Fibroblast of skin of left quadriceps (primary cell): ENCODE measurements at regions not wholly inside any gene's neighbourhood (a gene's known extent, or its start where the extent isn't known, plus 50 kb on each side); places are given as distances from the start of the nearest gene placed in this dataset.

Experiments used
- DNase-seq, 2 experiments: peaks; one replicate each; pipeline ENCODE4 v3.0.0-alpha.2; 2013; ENCODE audit warnings: low read depth in 2 of 2

DNA sequence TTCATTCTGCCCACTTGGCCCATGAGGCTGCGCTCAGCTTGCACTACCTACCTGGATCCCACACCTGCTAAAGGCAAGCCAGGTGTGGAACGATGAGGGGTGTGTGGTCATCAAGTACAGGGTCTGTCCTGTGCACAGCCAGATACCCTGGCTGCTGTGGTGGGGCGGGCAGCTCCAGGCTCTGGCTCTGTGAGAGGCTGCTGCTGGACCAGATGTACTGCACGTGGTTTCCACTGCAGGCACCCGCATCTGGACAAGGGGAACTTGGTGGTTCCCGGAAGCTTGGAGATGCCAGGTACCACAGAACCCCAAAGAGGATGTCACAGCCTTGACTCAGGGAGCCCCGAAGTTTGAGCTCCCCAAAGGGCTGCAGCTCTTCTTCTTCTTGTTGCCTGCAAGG lies 68.1 kb upstream of the ZNF804A start:
- no peak for DNase-seq

DNA sequence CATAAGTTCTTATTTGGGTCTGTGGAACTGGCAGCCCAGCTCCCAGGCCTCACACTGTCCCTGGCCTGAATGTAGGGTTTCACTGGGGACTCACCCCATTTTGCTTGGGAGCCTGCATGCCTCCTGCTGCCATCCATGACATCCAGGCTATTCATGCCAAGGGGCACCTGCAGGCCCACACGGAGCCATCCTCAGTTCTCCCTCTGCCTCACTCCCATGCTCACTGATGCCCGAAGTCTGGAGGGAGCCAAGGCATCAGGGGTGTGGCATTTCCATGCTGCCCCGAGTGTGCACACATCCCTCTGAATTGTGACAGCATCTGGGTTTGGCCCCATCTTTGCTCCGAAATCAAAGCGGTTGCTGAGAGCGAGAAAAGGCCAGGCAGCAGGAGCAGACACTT lies 67.4 kb upstream of the ZNF804A start:
- no peak for DNase-seq

DNA sequence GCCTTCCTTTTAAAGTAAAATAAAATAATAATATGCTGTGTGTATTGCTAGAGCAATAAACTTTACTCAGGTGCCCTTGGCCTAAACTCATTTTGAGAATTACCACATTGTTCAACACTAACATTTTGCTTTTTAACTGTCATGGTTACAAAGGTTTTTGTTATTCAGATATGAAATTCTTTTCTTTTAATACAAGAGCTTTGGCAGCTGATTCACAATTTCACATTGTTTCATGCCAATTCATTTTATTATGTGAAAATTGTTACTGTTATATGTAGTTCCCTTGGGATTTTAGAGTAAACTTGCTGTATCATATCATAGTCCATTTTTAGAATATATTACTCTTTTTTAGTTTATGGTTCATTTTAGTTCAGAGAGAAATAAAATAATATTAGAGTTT lies 65.8 kb upstream of the ZNF804A start:
- DNase-seq, result peak in 1 of 2 experiments; percentile 5

DNA sequence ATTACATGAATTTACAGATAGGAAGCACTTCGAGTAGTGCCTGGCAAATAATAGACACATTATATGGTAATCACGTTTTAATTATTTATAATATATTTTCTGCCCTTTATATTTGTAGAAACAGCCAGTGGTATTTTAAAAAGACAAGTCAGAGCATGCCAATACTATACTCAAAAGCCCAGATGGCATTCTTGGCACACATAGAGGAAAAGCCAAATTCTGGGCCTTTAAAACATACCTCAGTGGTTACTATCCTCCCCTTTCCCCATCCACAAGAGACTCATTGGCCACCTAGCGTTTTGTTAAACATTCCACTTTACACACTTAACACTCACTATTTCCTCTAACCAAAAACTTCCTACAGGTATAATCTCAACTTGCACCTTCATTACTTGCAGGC lies 63.3 kb upstream of the ZNF804A start:
- no peak for DNase-seq

DNA sequence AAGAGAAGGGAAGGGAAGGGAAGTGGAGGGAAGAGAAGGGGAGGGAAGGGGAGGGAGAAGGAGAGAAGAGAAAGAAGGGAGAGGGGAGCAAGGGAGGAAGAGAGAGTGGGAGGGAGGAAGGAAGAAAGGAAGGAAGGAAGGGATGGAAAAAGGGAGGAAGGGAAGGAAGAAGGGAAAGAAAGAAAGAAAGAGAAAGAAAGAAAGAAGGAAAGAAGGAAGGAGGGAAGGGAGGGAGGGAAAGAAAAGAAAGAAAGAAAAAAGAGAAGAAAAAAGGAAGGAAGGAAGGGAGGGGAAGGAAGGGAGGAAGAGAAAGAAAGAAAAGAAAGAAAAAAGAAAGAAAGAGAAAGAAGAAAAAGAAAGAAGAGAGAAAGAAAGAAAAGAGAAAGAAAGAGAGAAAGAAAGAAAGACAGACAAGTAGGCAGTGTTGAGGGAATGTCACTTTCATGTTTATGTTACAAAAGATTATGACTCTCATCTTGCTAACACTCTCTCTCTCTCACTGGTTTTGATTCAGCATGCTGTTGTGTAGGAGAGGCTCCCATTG lies 58.0 kb upstream of the ZNF804A start:
- DNase-seq, result no peak

DNA sequence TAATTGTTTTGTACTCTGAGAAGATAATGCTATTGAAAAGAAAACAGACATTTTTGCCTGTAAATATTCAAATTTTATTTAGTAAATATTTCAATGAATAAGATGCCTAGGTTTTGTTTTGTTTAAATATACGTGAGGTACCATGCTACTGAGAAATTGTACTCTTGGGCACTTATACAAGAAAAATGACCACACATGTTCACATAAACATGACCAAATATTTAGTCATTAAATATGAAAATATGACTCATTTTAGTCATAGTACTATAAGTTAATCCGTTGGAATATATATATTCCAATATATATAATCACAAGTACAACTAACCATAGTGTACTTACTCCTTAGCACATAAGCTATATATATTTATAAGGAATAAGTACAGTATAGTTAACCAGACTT lies 56.7 kb upstream of the ZNF804A start:
- DNase-seq, result no peak

DNA sequence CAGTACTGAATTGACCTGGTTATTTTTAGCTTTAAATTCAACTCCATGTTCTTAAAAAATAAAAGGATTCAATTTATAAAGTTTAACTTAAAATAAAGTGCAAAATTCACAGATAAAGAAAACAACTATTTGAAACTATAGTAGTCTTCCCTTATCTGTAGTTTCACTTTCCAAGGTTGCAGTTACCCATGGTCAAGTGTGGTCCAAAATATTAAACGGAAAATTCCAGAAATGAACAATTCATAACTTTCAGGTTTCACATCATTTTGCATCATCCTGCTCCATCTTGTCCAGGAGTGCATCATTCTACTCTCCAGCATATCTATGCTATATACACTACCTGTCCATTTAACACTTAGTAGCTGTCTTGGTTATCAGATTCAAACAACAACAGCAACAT lies 54.5 kb upstream of the ZNF804A start:
- DNase-seq, result no peak
